ENCODE measurements at regions not wholly inside any gene's neighbourhood (a gene's known extent, or its start where the extent isn't known, plus 50 kb on each side); places are given as distances from the start of the nearest gene placed in this dataset.
"Not testable (repeated sequence)": the region's sequence is repeated elsewhere in the genome, so short reads cannot be mapped to it uniquely, and the experiment has no call there.

GRCh38 chr10:131825150-131825848, 75.5 kb upstream of the PPP2R2D start:
- in situ Hi-C loops (cut with HindIII; ENCODE audit: low pct_unique_long_range_greater_than_20kb, low sequenced_read_pairs): no loop called here
- DNase-seq (ENCODE audit: low read depth, low spot score): no peak

DNA sequence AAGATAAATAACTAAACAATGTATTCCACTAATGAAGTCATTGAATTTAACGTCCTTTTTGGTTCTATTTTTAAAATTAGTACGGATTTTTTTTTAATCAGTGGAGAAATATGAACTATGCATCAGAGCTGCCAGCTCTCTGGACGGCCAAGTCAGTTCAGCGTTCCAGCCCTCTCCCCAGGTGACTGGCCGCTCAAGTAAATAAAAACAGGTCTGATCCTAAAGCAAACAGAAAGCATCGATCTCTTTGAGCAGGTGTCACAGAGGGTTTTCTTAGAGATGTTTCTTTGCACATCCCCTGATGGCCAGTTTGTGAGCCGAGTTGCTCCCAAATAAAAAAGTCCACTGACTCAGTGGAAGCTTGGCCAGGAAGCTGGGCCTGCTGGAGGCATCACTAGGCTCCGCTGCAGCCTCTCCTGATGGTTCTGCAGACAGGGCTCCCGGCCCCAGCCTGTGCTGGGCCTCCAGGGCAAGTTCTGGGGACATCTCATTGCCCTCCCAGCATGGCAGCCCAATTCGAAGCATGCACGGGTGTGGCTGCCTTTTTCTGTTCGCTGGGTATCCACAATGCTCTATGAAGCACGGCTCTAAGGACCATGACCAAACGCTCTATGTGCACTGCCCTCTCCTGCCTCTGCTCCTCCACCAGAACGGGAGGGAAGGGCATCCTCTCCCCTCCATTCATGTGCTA, 74.7 kb upstream of the PPP2R2D start:
- DNase-seq (ENCODE audit: low read depth, low spot score): no peak

GRCh38 chr10:131829156-131829930, 71.5 kb upstream of the PPP2R2D start:
- in situ Hi-C loops (cut with HindIII; ENCODE audit: low pct_unique_long_range_greater_than_20kb, low sequenced_read_pairs): no loop called here
- no peak for DNase-seq (ENCODE audit: low read depth, low spot score)

More for the DNA sequence above, 74.7 kb upstream of the PPP2R2D start:
- in situ Hi-C loops (cut with HindIII; ENCODE audit: low pct_unique_long_range_greater_than_20kb, low sequenced_read_pairs): no loop called here

GRCh38 chr10:131830446-131831130, 70.2 kb upstream of the PPP2R2D start:
- in situ Hi-C loops (cut with HindIII; ENCODE audit: low pct_unique_long_range_greater_than_20kb, low sequenced_read_pairs): no loop called here
- DNase-seq (ENCODE audit: low read depth, low spot score): no peak

- in situ Hi-C loops (cut with HindIII; ENCODE audit: low pct_unique_long_range_greater_than_20kb, low sequenced_read_pairs): no loop called here
- no peak for DNase-seq (ENCODE audit: low read depth, low spot score)
Measured at GRCh38 chr10:131831561-131831960, 69.2 kb upstream of the PPP2R2D start.

DNA sequence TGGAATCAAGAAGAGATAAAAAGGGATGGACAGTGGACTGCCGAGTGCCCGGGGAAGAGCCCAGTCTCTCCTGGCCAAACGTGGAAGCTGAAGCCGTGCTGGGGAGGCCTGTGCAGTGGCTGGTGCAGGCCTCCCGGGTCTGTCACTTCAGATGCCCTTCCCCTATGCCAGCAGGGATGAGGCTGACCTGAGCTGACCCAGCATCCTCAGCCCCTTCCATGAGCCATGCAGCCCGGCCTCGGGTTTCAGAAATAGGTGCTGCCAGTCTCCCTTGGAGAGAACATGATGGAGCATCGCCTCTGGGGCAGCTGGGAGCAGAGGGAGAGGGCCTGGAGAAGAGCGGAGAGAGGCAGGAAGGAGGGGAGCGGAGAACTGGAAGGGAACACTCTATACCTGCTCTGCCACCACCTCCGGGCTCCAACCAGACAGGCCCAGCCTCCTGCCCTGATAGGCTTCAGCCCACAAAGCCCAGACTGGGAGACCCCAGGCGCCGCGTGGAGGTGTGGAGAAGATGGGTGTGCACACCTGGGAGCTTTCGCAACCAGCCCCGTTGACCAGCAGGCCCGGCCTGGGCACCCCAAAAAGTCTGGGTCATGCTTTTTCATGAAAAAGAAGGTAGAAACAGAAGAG, 68.6 kb upstream of the PPP2R2D start:
- in situ Hi-C loops (cut with HindIII; ENCODE audit: low pct_unique_long_range_greater_than_20kb, low sequenced_read_pairs): no loop called here
- DNase-seq (ENCODE audit: low read depth, low spot score): no peak

- in situ Hi-C loops (cut with HindIII; ENCODE audit: low pct_unique_long_range_greater_than_20kb, low sequenced_read_pairs): no loop called here
- no peak for DNase-seq (ENCODE audit: low read depth, low spot score)
Measured at GRCh38 chr10:131833013-131833412, 67.8 kb upstream of the PPP2R2D start.

GRCh38 chr10:131833446-131834080, 67.2 kb upstream of the PPP2R2D start:
- in situ Hi-C loops (cut with HindIII; ENCODE audit: low pct_unique_long_range_greater_than_20kb, low sequenced_read_pairs): no loop called here
- DNase-seq (ENCODE audit: low read depth, low spot score): no peak

DNA sequence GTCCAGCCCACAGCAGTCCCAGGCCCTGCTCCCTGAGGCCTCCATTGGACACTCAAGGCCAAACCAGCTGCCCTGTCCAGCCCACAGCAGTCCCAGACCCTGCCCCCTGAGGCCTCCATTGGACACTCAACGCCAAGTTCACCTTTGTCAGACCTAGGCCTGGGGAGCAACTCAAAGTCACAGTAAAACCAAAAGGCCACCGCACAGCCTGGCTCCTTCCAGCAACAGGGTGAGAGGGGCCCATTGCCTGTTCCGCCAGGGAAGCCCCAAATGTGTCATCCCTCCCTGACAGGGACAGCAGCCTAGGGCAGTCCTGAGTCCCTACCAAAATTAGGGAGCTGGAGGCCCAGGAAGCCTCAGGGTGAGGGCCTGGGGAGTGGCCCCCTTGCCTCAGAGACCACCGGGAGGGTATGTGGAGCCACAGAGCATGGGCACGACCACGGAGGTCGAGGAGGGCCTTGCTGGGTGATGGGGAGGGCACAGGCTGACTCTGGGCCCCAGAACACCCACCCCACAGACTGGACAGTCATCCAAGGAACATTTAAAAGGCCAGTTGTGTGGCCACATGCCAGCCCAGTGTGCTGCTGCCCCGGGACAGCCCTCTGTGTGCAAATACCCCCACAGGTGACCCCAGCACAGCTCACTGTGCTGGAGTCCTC, 66.5 kb upstream of the PPP2R2D start:
- no peak for DNase-seq (ENCODE audit: low read depth, low spot score)
- in situ Hi-C loops (cut with HindIII; ENCODE audit: low pct_unique_long_range_greater_than_20kb, low sequenced_read_pairs): no loop called here

GRCh38 chr10:131838966-131839742, 61.7 kb upstream of the PPP2R2D start:
- no peak for DNase-seq (ENCODE audit: low read depth, low spot score)
- in situ Hi-C loops (cut with HindIII; ENCODE audit: low pct_unique_long_range_greater_than_20kb, low sequenced_read_pairs): no loop called here

GRCh38 chr10:131839880-131840787, 60.7 kb upstream of the PPP2R2D start:
- in situ Hi-C loops (cut with HindIII; ENCODE audit: low pct_unique_long_range_greater_than_20kb, low sequenced_read_pairs): not testable (repeated sequence)
- peak; percentile 58 for DNase-seq (ENCODE audit: low read depth, low spot score)

GRCh38 chr10:131840788-131841118, 60.1 kb upstream of the PPP2R2D start:
- in situ Hi-C loops (cut with HindIII; ENCODE audit: low pct_unique_long_range_greater_than_20kb, low sequenced_read_pairs): no loop called here

DNA sequence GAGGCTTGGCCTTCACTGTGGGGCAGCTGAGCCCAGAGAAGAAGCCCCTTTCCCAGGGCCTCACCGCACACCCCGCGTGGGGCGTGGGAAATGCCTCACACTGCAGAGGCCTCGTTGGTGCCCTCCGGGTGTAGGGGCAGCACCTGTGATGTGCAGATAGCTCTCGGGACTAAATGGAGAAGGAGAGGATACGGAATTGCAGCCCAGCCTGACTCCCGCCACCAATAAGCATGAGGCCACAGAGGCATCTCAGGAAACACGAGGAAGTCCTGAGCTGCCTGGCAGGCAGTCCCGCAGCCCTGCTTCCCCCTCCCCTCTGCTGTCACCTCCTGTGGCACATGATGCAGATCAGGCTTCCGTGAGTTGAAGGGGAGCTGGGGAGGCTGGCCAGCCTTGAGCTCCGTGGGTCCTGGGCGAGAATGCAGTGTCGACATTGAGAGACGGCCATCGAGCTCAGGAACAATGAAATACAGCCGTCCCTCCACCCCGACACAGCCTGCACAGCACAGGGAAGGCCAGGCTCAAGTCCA, 59.6 kb upstream of the PPP2R2D start:
- no peak for DNase-seq (ENCODE audit: low read depth, low spot score)
- in situ Hi-C loops (cut with HindIII; ENCODE audit: low pct_unique_long_range_greater_than_20kb, low sequenced_read_pairs): no loop called here

More at GRCh38 chr10:131840788-131841118, 60.1 kb upstream of the PPP2R2D start:
- no peak for DNase-seq (ENCODE audit: low read depth, low spot score)

GRCh38 chr10:131841661-131842139, 59.1 kb upstream of the PPP2R2D start:
- in situ Hi-C loops (cut with HindIII; ENCODE audit: low pct_unique_long_range_greater_than_20kb, low sequenced_read_pairs): no loop called here
- DNase-seq (ENCODE audit: low read depth, low spot score): no peak
